ENCODE measurements at regions not wholly inside any gene's neighbourhood (a gene's known extent, or its start where the extent isn't known, plus 50 kb on each side); places are given as distances from the start of the nearest gene placed in this dataset.

DNA sequence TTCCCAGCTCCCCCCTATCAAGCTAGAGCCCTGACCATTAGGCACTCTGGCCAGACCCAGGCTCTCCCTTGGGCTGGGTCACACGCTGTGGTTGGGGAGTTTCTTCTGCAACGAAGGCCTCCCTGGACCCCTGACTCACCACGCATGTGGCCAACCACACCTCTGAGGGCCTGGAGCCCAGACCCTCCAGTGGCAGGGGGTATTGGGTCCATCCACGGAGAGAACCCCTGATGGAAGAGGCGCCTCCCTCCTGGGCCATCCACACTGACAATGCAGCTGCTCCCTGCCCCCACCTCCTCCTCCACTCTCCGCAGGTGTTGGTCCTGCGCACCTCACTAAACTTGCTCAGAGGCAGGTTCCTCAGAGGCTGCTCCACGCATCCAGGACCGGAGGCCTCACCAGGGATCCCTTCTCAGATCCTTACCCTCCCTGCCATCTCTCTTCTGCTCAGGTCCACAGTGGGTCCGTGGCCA, 125.4 kb downstream of the RNASET2 start:
- TF ChIP-seq, protein P1, sequence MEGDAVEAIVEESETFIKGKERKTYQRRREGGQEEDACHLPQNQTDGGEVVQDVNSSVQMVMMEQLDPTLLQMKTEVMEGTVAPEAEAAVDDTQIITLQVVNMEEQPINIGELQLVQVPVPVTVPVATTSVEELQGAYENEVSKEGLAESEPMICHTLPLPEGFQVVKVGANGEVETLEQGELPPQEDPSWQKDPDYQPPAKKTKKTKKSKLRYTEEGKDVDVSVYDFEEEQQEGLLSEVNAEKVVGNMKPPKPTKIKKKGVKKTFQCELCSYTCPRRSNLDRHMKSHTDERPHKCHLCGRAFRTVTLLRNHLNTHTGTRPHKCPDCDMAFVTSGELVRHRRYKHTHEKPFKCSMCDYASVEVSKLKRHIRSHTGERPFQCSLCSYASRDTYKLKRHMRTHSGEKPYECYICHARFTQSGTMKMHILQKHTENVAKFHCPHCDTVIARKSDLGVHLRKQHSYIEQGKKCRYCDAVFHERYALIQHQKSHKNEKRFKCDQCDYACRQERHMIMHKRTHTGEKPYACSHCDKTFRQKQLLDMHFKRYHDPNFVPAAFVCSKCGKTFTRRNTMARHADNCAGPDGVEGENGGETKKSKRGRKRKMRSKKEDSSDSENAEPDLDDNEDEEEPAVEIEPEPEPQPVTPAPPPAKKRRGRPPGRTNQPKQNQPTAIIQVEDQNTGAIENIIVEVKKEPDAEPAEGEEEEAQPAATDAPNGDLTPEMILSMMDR (IDR thresholded peaks at IDR 0.05): no peak
- TF ChIP-seq POLR2A (IDR thresholded peaks at IDR 0.05): no peak

All from upper lobe of left lung (tissue), 4 donors.